Adrenal gland (tissue), 5 donors: ENCODE measurements at regions not wholly inside any gene's neighbourhood (a gene's known extent, or its start where the extent isn't known, plus 50 kb on each side); places are given as distances from the start of the nearest gene placed in this dataset.

ENCODE experiments used
- CTCF ChIP-seq, 6 experiments: fragments of 450-650 bp in 4 of 6; fragments of 200-600 bp in 2 of 6; sonication (generic) in 1 of 6; IDR thresholded peaks; 1 replicate in 5 of 6; 2 replicates in 1 of 6; pipeline versions ENCODE4 v1.5.1 to v1.8.0; 2016 to 2021; ENCODE audit warnings: antibody characterized with exemption in 6 of 6, mild to moderate bottlenecking in 2 of 6, moderate library complexity in 1 of 6
- POLR2A ChIP-seq, 2 donors: fragments of 450-650 bp; IDR thresholded peaks; one replicate each; pipeline ENCODE4 v1.6.1; 2017; ENCODE audit warnings: antibody characterized with exemption in 2 of 2, mild to moderate bottlenecking in 2 of 2, moderate library complexity in 1 of 2
- donor health status: DM: no; HTN: no; CAD: no.

DNA sequence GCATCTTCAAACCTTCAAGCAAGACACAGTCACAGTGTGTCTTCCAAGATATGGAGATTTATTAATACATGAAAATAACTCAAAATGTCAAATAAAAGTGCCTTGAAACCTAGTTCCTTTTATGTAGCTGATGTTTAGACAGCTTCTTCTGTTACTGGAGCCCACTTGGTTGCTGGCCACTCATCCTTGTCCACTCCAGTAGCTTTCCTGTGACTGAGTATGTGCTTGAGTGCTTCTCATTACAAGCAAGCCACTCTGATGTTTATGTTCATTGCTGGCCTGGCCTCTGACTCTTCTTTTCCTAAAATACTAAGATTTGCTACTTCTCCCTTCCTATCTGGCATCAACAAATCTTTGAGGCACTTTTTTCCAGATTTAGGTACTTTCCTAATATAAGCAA, 545.2 kb upstream of the MAN1A1 start:
- TF ChIP-seq POLR2A (IDR thresholded peaks at IDR 0.05) (no peak), CTCF (IDR thresholded peaks at IDR 0.05) (no peak)
